GM18519 (cell line): ENCODE measurements at regions not wholly inside any gene's neighbourhood (a gene's known extent, or its start where the extent isn't known, plus 50 kb on each side); places are given as distances from the start of the nearest gene placed in this dataset.
"Not testable (repeated sequence)": the region's sequence is repeated elsewhere in the genome, so short reads cannot be mapped to it uniquely, and the experiment has no call there.

Experiments used
- ATAC-seq: cut with Tn5 transposase; IDR thresholded peaks from one replicate; pipeline ENCODE4 v1.9.1; 2021; ENCODE audit warnings: mild to moderate bottlenecking, moderate library complexity; ENCODE audit not compliant: unreplicated experiment, low FRiP score

DNA sequence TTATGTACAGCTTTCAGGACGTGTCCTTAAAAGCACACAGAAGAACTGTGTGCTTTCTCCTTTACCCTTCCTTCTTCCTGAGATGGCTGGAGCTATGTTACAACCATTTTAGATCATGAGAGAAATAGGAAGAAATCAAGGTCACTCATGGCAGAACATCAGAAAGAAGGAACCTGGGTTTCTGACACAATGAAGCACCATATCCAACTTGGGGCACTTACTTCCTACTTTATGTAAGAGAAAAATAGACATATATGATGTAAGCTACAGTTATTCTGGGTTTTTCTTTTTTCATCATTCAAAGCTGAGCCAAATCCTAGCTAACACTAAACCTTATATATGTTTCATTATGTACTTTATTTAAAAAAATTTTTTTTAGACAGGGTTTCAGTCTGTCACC lies 79.5 kb downstream of the FAM161A start:
- ATAC-seq = no peak

DNA sequence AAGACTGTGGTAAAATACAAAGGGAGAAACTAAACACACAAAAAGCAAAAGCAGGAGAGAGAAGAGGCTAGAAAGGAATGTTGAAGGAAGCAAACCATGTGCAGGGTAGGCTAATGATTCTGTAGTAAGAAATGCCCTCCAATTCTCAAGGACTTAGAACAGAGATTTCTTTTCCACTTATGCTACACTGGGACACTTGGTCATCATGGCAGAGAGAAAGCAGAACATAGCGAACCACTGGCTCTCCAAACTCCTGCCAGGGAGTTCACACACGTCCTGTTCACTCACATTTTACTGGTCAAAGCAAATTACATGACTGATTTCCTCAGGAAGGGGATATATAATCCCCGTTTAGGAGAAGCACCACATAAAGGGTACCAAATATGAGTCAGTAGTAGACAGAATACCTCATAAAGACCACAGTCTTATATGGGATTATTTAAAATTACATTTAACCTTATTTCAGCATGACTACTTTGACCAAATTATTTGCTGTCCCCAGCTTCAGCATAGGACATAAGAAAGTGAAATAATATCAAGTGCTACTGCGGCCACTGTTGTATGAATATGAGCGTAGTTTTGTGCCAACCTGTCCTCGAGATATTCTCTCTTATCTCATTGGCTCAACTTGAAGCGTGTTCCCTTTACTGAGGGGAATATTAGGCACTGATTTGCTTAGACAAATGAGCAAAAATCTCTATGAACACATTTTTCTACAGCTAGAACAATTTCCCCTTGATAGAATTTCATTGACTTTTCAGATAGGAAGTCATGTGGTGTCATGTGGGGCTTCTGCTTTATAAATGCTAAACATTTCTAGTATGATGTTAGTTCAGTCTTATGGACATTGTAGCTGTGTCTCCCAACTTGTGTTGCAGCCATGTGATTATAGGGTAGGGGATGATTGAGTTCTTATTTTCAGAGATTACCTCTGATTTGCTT lies 81.7 kb downstream of the FAM161A start:
- no peak for ATAC-seq

DNA sequence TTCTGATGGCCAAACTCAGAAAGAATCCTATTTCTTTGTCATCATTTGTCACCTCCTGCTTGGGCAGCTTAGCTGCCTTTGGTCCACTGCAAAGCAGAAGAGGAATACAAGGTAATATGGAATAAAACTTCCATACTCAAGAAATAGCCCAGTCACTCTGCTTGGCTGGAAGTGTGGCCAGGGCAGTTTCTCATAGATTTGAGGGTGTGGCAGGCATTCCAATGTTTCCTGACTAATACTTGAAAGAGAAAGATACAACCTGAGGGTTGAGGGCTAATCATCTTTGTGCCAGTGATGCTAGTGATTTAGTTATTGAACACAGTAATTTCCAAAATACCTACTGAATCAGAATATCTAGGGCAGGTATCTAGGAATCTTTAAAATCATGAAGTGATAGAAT lies 83.1 kb downstream of the FAM161A start:
- no peak for ATAC-seq

DNA sequence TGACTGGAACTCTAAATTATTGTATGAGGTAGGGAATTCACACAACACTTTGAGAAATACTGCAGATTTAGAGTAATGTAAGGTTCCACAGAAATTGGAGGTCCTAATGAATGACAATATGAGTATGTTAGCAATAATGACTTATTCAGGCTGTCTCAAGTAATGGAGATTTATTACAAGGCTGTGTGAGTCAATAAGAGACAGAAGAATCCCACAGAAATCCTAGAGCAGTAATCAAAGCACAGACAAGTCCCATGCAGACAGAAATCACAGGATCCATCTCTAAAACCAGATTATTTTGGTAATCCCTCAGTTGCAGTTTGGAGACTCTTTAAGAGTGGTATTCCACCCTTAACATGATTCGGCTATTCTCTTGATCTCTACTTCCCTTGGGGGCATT lies 83.6 kb downstream of the FAM161A start:
- ATAC-seq = no peak

DNA sequence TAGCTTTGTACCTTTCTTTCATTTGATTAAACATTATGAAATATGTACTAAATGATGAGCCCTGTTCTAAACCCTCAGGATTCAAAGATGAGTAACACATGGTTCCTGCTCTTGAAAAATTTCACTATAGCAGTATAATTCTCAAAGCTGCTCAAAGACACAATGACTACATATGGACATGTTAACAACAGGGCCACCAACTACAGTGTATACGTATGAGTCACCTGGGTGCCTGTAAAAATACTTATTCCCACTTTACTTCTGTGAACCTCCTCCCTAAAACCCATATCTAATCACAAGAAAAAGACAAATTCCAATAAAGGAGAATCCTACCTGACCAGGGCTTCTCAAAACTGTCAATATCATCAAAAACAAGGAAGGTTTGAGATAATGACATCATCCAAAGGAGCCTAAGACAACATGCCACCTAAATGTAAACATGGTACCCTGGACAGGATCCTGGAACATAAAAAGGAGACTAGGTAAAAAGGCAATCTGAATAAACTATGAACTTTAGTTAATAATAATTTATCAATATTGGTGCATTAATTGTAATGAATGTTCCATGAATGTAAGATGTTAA lies 84.7 kb downstream of the FAM161A start:
- no peak for ATAC-seq

DNA sequence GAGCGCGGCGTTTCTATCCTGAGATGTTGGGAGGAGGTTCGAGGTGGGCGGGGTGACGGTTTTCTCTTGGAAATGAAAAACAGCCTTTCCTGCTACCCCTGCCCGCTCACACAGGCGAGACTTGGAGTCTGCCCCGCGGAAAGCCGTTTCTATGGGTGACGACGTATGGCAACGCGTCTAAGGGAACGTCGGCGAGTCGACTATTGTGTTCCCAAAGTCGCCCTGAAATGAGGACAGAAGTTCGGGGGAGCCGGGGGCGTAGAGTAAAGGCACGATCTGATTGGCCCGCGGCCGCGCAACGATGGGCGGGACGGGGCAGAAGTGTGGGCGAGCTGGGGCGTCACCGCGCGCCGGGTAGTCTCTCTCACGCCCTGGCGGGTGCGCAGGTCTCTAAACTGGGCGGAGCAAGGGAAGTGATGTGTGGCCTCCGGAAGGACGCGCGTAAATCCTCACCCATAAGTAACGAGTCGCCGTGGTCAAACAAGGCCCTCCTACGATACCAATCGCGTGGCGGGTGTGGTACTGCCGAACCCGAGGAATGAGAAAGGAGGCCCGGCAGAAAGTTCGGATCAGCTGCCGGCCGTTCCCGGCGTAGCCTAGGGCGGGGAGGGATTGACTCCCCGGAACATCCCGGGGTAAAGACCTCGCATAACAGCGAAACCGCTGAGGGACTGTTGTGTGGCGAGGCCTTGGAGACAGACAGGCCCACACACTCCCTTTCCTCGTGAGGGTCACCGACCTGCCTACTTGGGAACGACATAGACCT lies 89.6 kb downstream of the FAM161A start:
- peak; percentile 95 for ATAC-seq

DNA sequence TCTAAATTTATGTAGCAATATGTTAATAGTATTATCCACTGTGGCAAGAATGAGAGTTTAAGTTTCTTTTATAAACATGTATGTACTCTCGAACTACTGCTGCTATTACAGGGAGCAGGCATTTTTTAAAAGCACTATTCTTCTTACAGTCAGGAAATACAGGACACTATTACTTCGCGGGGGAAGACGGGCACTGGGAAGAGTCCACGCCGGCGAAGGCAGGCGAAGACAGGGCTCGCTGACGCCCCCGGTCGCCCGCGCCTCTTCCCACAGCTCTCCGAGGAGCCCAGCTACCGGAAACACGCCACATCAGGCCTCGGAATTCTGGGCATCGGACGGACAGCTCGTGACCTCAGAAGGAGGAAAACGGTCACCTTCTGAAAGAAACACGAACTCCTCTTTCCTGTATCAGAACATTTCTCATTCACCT lies 90.2 kb downstream of the FAM161A start:
- no peak for ATAC-seq

DNA sequence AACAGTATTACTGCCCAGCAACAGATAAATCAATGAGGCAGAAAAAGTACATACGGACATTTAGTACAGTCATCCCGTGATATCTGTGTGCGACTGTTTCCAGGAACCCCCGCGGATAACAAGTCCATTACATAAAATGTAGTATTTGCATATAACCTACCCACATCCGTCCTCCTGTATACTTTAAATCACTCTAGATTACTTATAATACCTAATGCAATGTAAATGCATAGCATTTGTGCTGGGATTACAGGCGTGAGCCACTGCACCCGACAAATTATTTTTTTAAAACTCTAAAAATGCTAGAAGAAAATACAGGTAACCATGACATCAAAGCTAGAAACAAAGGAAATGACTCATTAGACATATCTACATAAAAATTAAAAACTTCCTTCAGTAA lies 91.6 kb downstream of the FAM161A start:
- ATAC-seq = no peak

DNA sequence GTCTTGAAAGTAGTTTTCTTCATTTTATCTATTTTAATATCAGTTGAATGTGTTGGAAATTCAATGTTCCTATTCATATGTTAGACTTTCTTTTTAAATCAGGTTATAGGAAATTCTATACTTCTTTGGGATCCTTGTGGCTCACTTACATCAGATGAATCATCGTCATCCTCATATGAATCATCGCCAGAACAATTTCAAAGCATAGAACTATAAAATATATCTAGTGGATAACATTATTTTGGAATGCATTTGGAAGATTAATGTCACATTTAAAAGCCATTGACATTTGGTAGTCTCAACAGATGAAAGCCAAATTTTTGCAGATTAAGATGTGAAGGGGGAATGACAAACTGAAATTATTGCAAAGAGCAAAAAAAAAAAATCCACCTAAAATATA lies 94.1 kb downstream of the FAM161A start:
- ATAC-seq = no peak

DNA sequence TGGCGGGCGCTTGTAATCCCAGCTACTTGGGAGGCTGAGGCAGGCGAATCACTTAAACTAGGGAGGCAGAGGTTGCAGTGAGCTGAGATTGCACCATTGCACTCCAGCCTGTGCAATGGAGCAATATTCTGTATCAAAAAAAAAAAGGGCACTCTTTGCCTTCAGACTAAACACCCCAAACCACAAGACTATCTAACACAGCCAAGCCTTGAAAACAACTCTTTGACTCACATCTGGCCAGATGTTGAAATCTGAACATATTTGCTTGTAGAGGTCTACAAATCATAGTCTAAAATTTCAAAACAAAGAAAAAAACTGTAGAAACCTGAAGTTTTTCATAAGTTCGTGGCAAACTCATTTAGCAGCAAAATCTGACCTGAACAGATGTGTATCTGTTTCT lies 94.9 kb downstream of the FAM161A start:
- no peak for ATAC-seq

DNA sequence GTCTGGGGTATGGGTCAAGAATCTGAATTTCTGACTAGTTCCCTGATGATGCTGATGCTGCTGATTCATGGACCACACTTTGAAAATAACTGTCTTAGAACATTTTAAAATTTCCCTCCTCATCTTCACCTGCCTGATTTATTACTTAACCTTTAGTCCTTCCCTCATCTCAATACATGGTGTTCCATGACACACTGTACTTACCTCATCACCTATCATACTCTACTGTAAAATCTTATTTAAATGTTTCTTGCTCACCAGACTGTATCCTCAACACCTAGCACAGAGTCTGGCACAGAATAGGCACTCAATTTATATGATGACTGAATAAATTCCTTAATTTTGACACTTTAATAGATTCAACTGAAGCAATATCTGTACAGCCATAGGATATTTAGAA lies 95.7 kb downstream of the FAM161A start:
- ATAC-seq = no peak

DNA sequence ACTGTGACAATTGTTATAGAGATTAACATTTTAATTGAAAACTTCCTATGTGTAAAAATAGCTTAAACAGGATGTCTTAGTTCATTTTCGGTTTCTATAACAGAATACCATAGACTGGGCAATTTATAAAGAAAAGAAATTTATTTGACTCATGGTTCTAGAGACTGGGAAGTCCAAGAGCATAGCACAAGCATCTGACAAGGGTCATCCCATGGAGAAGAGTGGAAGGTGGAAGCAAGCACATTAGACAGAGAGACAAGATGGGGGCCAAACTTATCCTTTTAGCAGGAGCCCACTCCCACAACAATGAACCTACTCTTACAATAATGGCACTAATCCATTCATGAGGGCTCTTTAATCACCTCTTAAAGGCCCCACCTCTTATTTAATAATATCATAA lies 100.3 kb downstream of the FAM161A start:
- no peak for ATAC-seq

DNA sequence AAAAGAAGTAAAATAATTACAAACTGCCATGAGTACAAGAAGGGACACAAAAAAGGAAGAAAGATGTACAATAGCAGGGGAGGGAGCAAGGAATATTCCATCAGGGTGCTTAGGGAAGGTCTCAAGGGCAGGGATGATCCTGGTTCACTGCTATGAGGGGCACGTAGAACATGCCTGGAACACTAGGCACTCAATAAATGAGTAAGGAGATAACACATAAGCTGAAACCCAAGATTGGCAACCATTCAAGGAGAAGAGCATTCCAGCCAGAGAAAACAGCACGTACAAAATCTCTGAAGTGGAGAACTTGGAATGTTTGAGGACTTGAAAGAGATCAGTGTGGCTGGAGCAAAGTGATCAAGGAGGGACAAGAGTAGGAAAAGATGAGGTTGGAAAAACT lies 103.2 kb downstream of the FAM161A start:
- ATAC-seq = no peak

DNA sequence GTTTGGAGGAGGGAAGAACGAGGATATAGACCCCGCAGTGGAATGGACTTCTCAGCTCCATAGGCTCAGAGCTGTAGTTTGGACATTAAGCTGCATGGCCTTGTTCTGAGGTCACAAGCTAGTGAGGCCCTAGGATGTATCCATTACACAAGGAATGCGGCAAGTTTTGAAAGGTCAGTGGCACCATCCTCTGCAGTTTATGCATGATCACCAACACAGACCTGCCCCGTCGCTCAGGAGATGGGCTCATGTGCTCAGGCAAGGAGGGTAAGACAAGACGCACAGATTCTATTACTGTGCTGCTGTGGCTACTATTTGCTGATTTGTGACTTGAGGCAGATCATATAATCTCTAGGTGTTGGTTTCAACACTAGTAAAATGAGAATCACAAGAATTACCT lies 110.9 kb downstream of the FAM161A start:
- no peak for ATAC-seq

DNA sequence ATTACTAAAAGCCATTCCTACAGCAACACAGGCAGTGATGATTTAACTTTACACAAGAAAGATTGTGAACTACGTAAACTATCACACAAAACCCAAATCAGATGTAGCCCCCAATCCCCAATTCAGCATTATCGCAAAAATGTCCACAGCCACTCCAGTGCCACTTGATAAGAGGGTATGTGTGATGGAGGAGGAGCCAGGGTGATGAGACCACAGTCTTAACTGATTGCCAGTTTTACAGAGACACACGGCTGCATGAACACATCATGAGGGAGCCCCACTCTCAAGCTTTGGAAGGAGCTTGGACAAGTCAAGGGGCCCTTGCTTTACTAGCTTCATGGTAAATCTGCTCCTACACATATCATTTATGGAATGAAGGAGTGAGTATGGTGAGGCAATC lies 116.0 kb downstream of the FAM161A start:
- ATAC-seq = no peak

DNA sequence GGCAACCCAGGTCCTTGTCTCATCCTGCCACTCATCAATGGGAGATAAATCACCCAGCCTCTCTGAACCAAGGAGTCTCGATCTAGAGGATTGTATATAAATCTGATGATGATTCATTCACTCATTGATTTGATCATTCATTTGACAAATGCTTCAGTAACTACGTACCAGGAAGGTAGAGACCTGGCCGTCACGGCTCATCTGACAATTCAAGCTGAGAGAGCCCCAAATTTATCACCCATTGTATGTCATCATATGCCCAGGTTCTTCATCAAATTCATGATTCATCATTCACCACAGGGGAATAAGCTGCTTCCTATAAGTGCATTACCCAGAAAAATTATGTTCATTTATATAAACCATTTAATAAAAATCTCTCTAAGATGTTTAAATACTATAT lies 116.9 kb downstream of the FAM161A start:
- no peak for ATAC-seq

DNA sequence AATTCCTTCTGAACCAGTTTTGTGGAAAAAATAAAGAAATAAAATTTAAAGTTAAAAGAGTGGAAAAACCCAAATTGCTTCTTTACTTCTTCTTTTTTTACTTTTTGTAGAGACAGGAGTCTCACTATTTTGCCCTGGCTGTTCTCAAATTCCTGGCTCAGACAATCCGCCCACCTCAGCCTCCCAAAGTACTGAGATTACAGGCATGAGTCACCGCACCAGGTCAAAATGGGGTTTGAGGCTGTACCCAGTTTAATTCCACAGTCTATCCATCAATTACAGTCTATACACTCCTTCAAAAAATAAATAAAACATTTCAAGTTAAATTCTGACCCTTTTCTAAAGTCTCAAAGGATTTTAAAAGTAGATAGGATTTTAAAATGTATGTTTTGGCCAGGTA lies 120.3 kb downstream of the FAM161A start:
- ATAC-seq = no peak

DNA sequence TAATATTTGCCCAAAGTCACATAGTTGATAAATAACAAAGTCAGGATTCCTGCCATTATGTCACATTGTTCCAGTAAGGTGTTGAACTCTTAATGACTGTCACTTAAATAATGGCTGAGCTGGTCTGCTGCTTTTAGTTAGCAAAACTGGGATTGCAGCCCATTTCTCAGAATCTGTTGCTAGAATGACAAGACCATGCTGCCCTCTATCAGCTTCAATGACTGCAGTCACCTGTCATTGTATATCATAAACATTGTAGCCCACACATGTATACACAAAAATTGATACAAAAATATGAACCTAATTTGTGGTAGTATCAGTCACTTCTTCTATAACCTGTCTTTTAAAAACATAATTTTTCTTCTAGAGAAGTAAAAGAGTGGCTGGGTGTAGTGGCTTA lies 121.1 kb downstream of the FAM161A start:
- ATAC-seq = no peak

DNA sequence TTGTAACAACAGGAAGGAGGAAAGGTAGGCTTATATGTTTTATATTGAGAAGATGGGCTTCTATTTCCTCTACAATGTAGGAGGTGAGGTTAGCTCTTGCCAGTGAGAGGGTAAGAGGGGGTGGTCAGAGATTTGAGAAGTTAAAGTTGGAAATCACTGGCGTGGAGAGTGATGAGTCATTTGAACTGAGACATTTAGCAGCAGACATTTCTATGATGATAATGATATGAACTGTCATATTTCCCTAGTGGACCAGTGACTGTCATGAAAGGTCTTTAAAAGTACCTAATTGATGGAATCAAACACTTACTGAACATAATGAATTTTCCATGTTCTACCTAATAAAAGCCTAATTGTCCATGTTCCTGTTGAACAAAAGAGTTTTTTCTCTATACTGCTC lies 126.1 kb downstream of the FAM161A start:
- no peak for ATAC-seq

DNA sequence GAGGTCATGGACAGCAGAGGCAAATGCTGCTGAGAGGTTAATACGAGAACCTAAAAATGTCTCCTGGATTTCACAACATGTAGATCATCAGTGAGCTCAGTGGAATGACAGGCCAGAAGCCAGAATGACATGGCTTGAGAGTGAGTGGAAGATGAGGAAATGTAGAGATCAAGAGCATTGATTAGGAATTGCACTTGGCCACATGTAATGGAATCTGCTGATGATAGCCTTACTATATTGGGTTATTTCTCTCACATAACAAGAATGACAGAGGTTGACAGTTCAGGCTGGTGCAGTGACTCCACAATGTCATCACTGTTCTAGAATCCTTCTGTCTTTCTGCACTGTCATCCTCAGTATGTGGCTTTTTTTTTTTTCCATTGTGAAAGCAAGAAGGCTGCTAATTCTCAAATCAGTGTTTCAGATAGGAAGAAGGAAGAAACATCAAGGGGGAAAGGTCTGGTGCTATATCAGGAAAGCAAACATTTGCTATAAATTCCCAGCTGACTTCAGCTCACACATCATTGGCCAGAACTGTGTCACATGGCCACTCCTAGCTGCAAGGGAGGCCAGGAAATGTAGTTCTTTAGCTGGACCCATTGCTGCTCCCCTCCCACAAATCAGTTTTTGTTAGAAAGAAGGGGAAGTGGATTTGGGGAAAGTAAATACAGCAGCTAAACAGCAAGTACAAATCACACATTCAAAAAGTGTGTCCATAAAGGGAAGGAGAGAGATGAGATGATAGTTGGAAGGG lies 127.2 kb downstream of the FAM161A start:
- ATAC-seq = no peak

DNA sequence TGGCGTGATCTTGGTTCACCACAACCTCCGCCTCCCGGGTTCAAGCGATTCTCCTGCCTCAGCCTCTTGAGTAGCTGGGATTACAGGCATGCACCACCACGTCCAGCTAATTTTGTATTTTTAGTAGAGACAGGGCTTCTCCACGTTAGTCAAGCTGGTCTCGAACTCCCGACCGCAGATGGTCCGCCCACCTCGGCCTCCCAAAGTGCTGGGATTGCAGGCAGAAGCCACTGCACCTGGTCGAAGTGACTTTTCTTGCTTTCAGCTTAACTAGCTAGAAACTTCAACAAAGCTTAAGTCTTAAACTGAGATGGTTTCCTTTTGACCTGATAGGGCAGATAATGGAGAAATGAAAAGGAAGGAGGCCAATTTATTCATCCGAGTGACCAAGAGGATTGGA lies 130.5 kb downstream of the FAM161A start:
- ATAC-seq = not testable (repeated sequence)
